ENCODE measurements at regions not wholly inside any gene's neighbourhood (a gene's known extent, or its start where the extent isn't known, plus 50 kb on each side); places are given as distances from the start of the nearest gene placed in this dataset.
A peak's percentile ranks its signal among the peaks of the same experiment; 100 is the strongest.

GRCh38 chr18:65477455-65477854 lies 273.4 kb upstream of the CDH7 start:
- H4K91ac ChIP-seq (ENCODE audit: low read depth, low read length): no peak overlapping the region
- WGBS (ENCODE audit: extremely low coverage, insufficient coverage, insufficient read length): no CpG with 5 or more reads among the region's 3 CpGs
- DNase-seq: no peak
- H3K36me3 ChIP-seq (ENCODE audit: control insufficient read depth in 1 of 2, insufficient read depth in 2 of 2, low read length in 2 of 2): no peaks in the 10 kb centered on the region
- H3K18ac ChIP-seq (ENCODE audit: low read length): no peak overlapping the region
- no peak overlapping the region for H3K14ac ChIP-seq (ENCODE audit: low read length)
- H2AK5ac ChIP-seq (ENCODE audit: low read length): no peak overlapping the region
- no peak overlapping the region for H4K8ac ChIP-seq (ENCODE audit: low read depth, low read length)
- H3K9ac ChIP-seq (ENCODE audit: low read length): no peak overlapping the region
- H3K27me3 ChIP-seq (ENCODE audit: insufficient read depth, low read length): no peaks in the 10 kb centered on the region
- H3K9me3 ChIP-seq (ENCODE audit: insufficient read depth, low read depth, low read length): no peaks in the 10 kb centered on the region
- no peak overlapping the region for H3K4me3 ChIP-seq (ENCODE audit: low read depth, low read length)
- no peak overlapping the region for H2AFZ ChIP-seq (ENCODE audit: insufficient read depth, low read length, poor library complexity)
- H3K4me1 ChIP-seq (ENCODE audit: control insufficient read depth in 1 of 2, insufficient read depth in 2 of 2, low read length in 2 of 2): no peaks in the 10 kb centered on the region
- no peak overlapping the region for H3K23ac ChIP-seq (ENCODE audit: low read length)
- no peak overlapping the region for H2BK12ac ChIP-seq (ENCODE audit: low read length)
- H2BK120ac ChIP-seq (ENCODE audit: insufficient read depth, low read length, poor library complexity): no peak overlapping the region
- H3K4me2 ChIP-seq (ENCODE audit: low read length): no peak overlapping the region
- no peak overlapping the region for H3K4ac ChIP-seq (ENCODE audit: low read depth, low read length)
- H3K27ac ChIP-seq (ENCODE audit: low read depth, low read length): no peak overlapping the region
- H2BK5ac ChIP-seq (ENCODE audit: low read depth, low read length, poor library complexity): no peak overlapping the region
- H3K79me1 ChIP-seq (ENCODE audit: low read length): no peaks in the 10 kb centered on the region
- no peak overlapping the region for H4K12ac ChIP-seq (ENCODE audit: low read depth, low read length)
- H3K79me2 ChIP-seq (ENCODE audit: control insufficient read depth, insufficient read depth, low read length, poor library complexity): no peaks in the 10 kb centered on the region

- H3K4me2 ChIP-seq (ENCODE audit: low read length): no peak overlapping the region
- peak overlapping the region; percentile 53 for H3K9ac ChIP-seq (ENCODE audit: low read length)
- no peaks in the 10 kb centered on the region for H3K79me2 ChIP-seq (ENCODE audit: control insufficient read depth, insufficient read depth, low read length, poor library complexity)
- no peak overlapping the region for H2BK12ac ChIP-seq (ENCODE audit: low read length)
- H4K8ac ChIP-seq (ENCODE audit: low read depth, low read length): no peak overlapping the region
- H2BK5ac ChIP-seq (ENCODE audit: low read depth, low read length, poor library complexity): no peak overlapping the region
- H4K12ac ChIP-seq (ENCODE audit: low read depth, low read length): no peak overlapping the region
- no peaks in the 10 kb centered on the region for H3K36me3 ChIP-seq (ENCODE audit: control insufficient read depth in 1 of 2, insufficient read depth in 2 of 2, low read length in 2 of 2)
- no peak overlapping the region for H3K4me3 ChIP-seq (ENCODE audit: low read depth, low read length)
- H3K27me3 ChIP-seq (ENCODE audit: insufficient read depth, low read length): no peaks in the 10 kb centered on the region
- no peak overlapping the region for H3K4ac ChIP-seq (ENCODE audit: low read depth, low read length)
- H3K4me1 ChIP-seq (ENCODE audit: control insufficient read depth in 1 of 2, insufficient read depth in 2 of 2, low read length in 2 of 2): no peaks in the 10 kb centered on the region
- H2AK5ac ChIP-seq (ENCODE audit: low read length): no peak overlapping the region
- no peak overlapping the region for H4K91ac ChIP-seq (ENCODE audit: low read depth, low read length)
- H3K23ac ChIP-seq (ENCODE audit: low read length): no peak overlapping the region
- no peaks in the 10 kb centered on the region for H3K79me1 ChIP-seq (ENCODE audit: low read length)
- H3K27ac ChIP-seq (ENCODE audit: low read depth, low read length): no peak overlapping the region
- H3K14ac ChIP-seq (ENCODE audit: low read length): no peak overlapping the region
- no peak overlapping the region for H2BK120ac ChIP-seq (ENCODE audit: insufficient read depth, low read length, poor library complexity)
- no peak overlapping the region for H2AFZ ChIP-seq (ENCODE audit: insufficient read depth, low read length, poor library complexity)
- no CpG with 5 or more reads among the region's 3 CpGs for WGBS (ENCODE audit: extremely low coverage, insufficient coverage, insufficient read length)
- H3K9me3 ChIP-seq (ENCODE audit: insufficient read depth, low read depth, low read length): no peaks in the 10 kb centered on the region
- H3K18ac ChIP-seq (ENCODE audit: low read length): no peak overlapping the region
- no peak for DNase-seq
These were observed 281.9 kb upstream of the CDH7 start for GRCh38 chr18:65468881-65469280.

- H3K4me2 ChIP-seq (ENCODE audit: low read length): no peak overlapping the region
- no peak overlapping the region for H4K12ac ChIP-seq (ENCODE audit: low read depth, low read length)
- H3K9ac ChIP-seq (ENCODE audit: low read length): no peak overlapping the region
- no peaks in the 10 kb centered on the region for H3K79me1 ChIP-seq (ENCODE audit: low read length)
- H2BK5ac ChIP-seq (ENCODE audit: low read depth, low read length, poor library complexity): no peak overlapping the region
- no peaks in the 10 kb centered on the region for H3K79me2 ChIP-seq (ENCODE audit: control insufficient read depth, insufficient read depth, low read length, poor library complexity)
- no peaks in the 10 kb centered on the region for H3K9me3 ChIP-seq (ENCODE audit: insufficient read depth, low read depth, low read length)
- H3K4me1 ChIP-seq (ENCODE audit: control insufficient read depth in 1 of 2, insufficient read depth in 2 of 2, low read length in 2 of 2): no peaks in the 10 kb centered on the region
- no peak overlapping the region for H3K4ac ChIP-seq (ENCODE audit: low read depth, low read length)
- WGBS (ENCODE audit: extremely low coverage, insufficient coverage, insufficient read length): no CpG with 5 or more reads among the region's 1 CpG
- H2BK120ac ChIP-seq (ENCODE audit: insufficient read depth, low read length, poor library complexity): no peak overlapping the region
- no peak overlapping the region for H4K91ac ChIP-seq (ENCODE audit: low read depth, low read length)
- DNase-seq: no peak
- no peak overlapping the region for H3K18ac ChIP-seq (ENCODE audit: low read length)
- no peaks in the 10 kb centered on the region for H3K27me3 ChIP-seq (ENCODE audit: insufficient read depth, low read length)
- no peak overlapping the region for H3K23ac ChIP-seq (ENCODE audit: low read length)
- no peak overlapping the region for H2AK5ac ChIP-seq (ENCODE audit: low read length)
- H4K8ac ChIP-seq (ENCODE audit: low read depth, low read length): no peak overlapping the region
- no peak overlapping the region for H3K14ac ChIP-seq (ENCODE audit: low read length)
- no peak overlapping the region for H2AFZ ChIP-seq (ENCODE audit: insufficient read depth, low read length, poor library complexity)
- H2BK12ac ChIP-seq (ENCODE audit: low read length): no peak overlapping the region
- no peak overlapping the region for H3K4me3 ChIP-seq (ENCODE audit: low read depth, low read length)
- H3K27ac ChIP-seq (ENCODE audit: low read depth, low read length): no peak overlapping the region
- H3K36me3 ChIP-seq (ENCODE audit: control insufficient read depth in 1 of 2, insufficient read depth in 2 of 2, low read length in 2 of 2): no peaks in the 10 kb centered on the region
These were observed 286.5 kb upstream of the CDH7 start for GRCh38 chr18:65464361-65464760.

- no peak overlapping the region for H4K91ac ChIP-seq (ENCODE audit: low read depth, low read length)
- H3K4me1 ChIP-seq (ENCODE audit: control insufficient read depth in 1 of 2, insufficient read depth in 2 of 2, low read length in 2 of 2): no peaks in the 10 kb centered on the region
- H3K4me2 ChIP-seq (ENCODE audit: low read length): no peak overlapping the region
- H2BK120ac ChIP-seq (ENCODE audit: insufficient read depth, low read length, poor library complexity): no peak overlapping the region
- WGBS (ENCODE audit: extremely low coverage, insufficient coverage, insufficient read length): no CpG with 5 or more reads among the region's 3 CpGs
- no peak overlapping the region for H3K4ac ChIP-seq (ENCODE audit: low read depth, low read length)
- H4K12ac ChIP-seq (ENCODE audit: low read depth, low read length): no peak overlapping the region
- no peak overlapping the region for H3K23ac ChIP-seq (ENCODE audit: low read length)
- H3K36me3 ChIP-seq (ENCODE audit: control insufficient read depth in 1 of 2, insufficient read depth in 2 of 2, low read length in 2 of 2): no peaks in the 10 kb centered on the region
- no peak overlapping the region for H3K27ac ChIP-seq (ENCODE audit: low read depth, low read length)
- H4K8ac ChIP-seq (ENCODE audit: low read depth, low read length): no peak overlapping the region
- H3K9me3 ChIP-seq (ENCODE audit: insufficient read depth, low read depth, low read length): no peaks in the 10 kb centered on the region
- H3K14ac ChIP-seq (ENCODE audit: low read length): no peak overlapping the region
- H3K4me3 ChIP-seq (ENCODE audit: low read depth, low read length): no peak overlapping the region
- H3K79me1 ChIP-seq (ENCODE audit: low read length): no peaks in the 10 kb centered on the region
- H2BK12ac ChIP-seq (ENCODE audit: low read length): no peak overlapping the region
- DNase-seq: no peak
- no peak overlapping the region for H3K9ac ChIP-seq (ENCODE audit: low read length)
- H2AK5ac ChIP-seq (ENCODE audit: low read length): no peak overlapping the region
- no peaks in the 10 kb centered on the region for H3K27me3 ChIP-seq (ENCODE audit: insufficient read depth, low read length)
- no peaks in the 10 kb centered on the region for H3K79me2 ChIP-seq (ENCODE audit: control insufficient read depth, insufficient read depth, low read length, poor library complexity)
- H3K18ac ChIP-seq (ENCODE audit: low read length): no peak overlapping the region
- H2BK5ac ChIP-seq (ENCODE audit: low read depth, low read length, poor library complexity): no peak overlapping the region
- H2AFZ ChIP-seq (ENCODE audit: insufficient read depth, low read length, poor library complexity): no peak overlapping the region
These were observed 291.1 kb upstream of the CDH7 start for GRCh38 chr18:65459741-65460140.

Data from trophoblast cell (in vitro differentiated cells and primary cell).